Right lobe of liver (tissue), 6 donors: ENCODE measurements at regions not wholly inside any gene's neighbourhood (a gene's known extent, or its start where the extent isn't known, plus 50 kb on each side); places are given as distances from the start of the nearest gene placed in this dataset.
"Not testable (repeated sequence)": the region's sequence is repeated elsewhere in the genome, so short reads cannot be mapped to it uniquely, and the experiment has no call there.

Experiments
- ATAC-seq, 4 donors: fragments of 200-7000 bp; cut with Tn5 transposase; one replicate each; pipeline ENCODE4 v1.9.1; 2020; ENCODE audit warnings: mild to moderate bottlenecking in 4 of 4, moderate library complexity in 4 of 4
- DNase-seq, 3 donors: peaks; one replicate each; pipeline ENCODE4 v3.0.0-alpha.2; 2020
- H3K27ac ChIP-seq, 3 donors: fragments of 200-600 bp; one replicate each; pipeline ENCODE4 v1.8.0; 2022
- H3K27me3 ChIP-seq, 2 donors: fragments of 200-600 bp; one replicate each; pipeline ENCODE4 v1.8.0; 2022
- H3K36me3 ChIP-seq, 4 donors: fragments of 200-600 bp; sonication (generic) in 1 of 4; one replicate each; pipeline versions ENCODE4 v1.5.1 to v1.8.0; 2017 to 2022; ENCODE audit warnings: control low read depth in 1 of 4
- H3K4me1 ChIP-seq, 4 donors: fragments of 200-600 bp; sonication (generic) in 1 of 4; one replicate each; pipeline versions ENCODE4 v1.5.1 to v1.8.0; 2017 to 2022; ENCODE audit warnings: control low read depth in 1 of 4
- H3K4me3 ChIP-seq, 3 donors: fragments of 200-600 bp; one replicate each; pipeline ENCODE4 v1.8.0; 2022
- H3K9me3 ChIP-seq, 4 donors: fragments of 200-600 bp; sonication (generic) in 1 of 4; one replicate each; pipeline versions ENCODE4 v1.5.1 to v1.8.0; 2017 to 2022; ENCODE audit warnings: control low read depth in 1 of 4
- CTCF ChIP-seq, 4 donors: fragments of 200-600 bp in 3 of 4; fragments of 450-650 bp in 1 of 4; IDR thresholded peaks; one replicate each; pipeline versions ENCODE4 v1.5.1 to v1.8.0; 2016 to 2022; ENCODE audit warnings: antibody characterized with exemption in 4 of 4, mild to moderate bottlenecking in 2 of 4
- POLR2A ChIP-seq: fragments of 450-650 bp; IDR thresholded peaks from one replicate; pipeline ENCODE4 v1.6.1; 2017; ENCODE audit warnings: antibody characterized with exemption, mild to moderate bottlenecking
- WGBS: methylation state at CpG from one replicate; pipeline ENCODE4 v1.1.6; 2018; ENCODE audit warnings: low coverage, low lambda C conversion rate; ENCODE audit not compliant: insufficient coverage; ENCODE audit errors: missing lambda C conversion rate; 5-methylcytosine and 5-hydroxymethylcytosine counted together
- intact Hi-C, 2 donors: fragments of 100-400 bp; cut with DNase I; formaldehyde crosslinking; loops; one replicate each; pipeline versions ENCODE4 v1.11.2 to v1.14.1; 2022
- donor health status: DM: no; HTN: yes; CAD: no.
- donor health status: DM: no; HTN: no; CAD: no.
- donor health status: DM: no; HTN: no; CAD: no.
- donor health status: DM: no; HTN: yes; CAD: no.
- donor health status: DM: no; HTN: yes; CAD: no.

- Histone ChIP-seq H3K36me3 (no peaks in the 10 kb centered on the region), H3K4me1 (no peaks in the 10 kb centered on the region), H3K4me3 (no peak overlapping the region), H3K27ac (no peak overlapping the region), H3K27me3 (no peaks in the 10 kb centered on the region), H3K9me3 (no peaks in the 10 kb centered on the region)
- intact Hi-C loops, result no loop called here
- no peak for DNase-seq
- TF ChIP-seq POLR2A, result no peak
- TF ChIP-seq CTCF (IDR thresholded peaks at IDR 0.05), result no peak
- no peak for ATAC-seq
- 77% methylated on average over 4 of the region's 4 CpGs for WGBS
Measured at GRCh38 chr10:21114683-21115082, 217.6 kb upstream of the NEBL start.

- no peaks in the 10 kb centered on the region for H3K27me3 ChIP-seq
- H3K9me3 ChIP-seq, result no peaks in the 10 kb centered on the region
- H3K36me3 ChIP-seq, result no peaks in the 10 kb centered on the region
- no peak overlapping the region for H3K4me3 ChIP-seq
- no peak for TF ChIP-seq CTCF (IDR thresholded peaks at IDR 0.05)
- no peak for TF ChIP-seq POLR2A
- no peak for DNase-seq
- 63% methylated on average over 2 of the region's 2 CpGs for WGBS
- no peaks in the 10 kb centered on the region for H3K4me1 ChIP-seq
- intact Hi-C loops, result no loop called here
- ATAC-seq, result no peak
- no peak overlapping the region for H3K27ac ChIP-seq
Measured at GRCh38 chr10:21110358-21110757, 213.2 kb upstream of the NEBL start.

- H3K9me3 ChIP-seq, H3K27me3 ChIP-seq, DNase-seq, H3K36me3 ChIP-seq, ATAC-seq, H3K4me3 ChIP-seq, intact Hi-C loops, H3K4me1 ChIP-seq, H3K27ac ChIP-seq: not testable (repeated sequence)
- WGBS, result 73% methylated on average over 4 of the region's 4 CpGs
Measured at GRCh38 chr10:21106931-21107330, 209.8 kb upstream of the NEBL start.

GRCh38 chr10:21105331-21105730 lies 208.2 kb upstream of the NEBL start:
- DNase-seq, result not testable (repeated sequence)

GRCh38 chr10:21100871-21101514 lies 203.9 kb upstream of the NEBL start:
- DNase-seq (no peak), ATAC-seq (no peak)
- H3K36me3 ChIP-seq, result no peaks in the 10 kb centered on the region
- no peak overlapping the region for H3K27ac ChIP-seq
- intact Hi-C loops, result no loop called here
- no peaks in the 10 kb centered on the region for H3K4me1 ChIP-seq
- 42% methylated on average over 6 of the region's 7 CpGs for WGBS
- no peaks in the 10 kb centered on the region for H3K27me3 ChIP-seq
- no peak overlapping the region for H3K4me3 ChIP-seq
- no peaks in the 10 kb centered on the region for H3K9me3 ChIP-seq
- TF ChIP-seq CTCF (IDR thresholded peaks at IDR 0.05) (no peak), POLR2A (no peak)

More at GRCh38 chr10:21105331-21105730, 208.2 kb upstream of the NEBL start:
- H3K27me3 ChIP-seq, ATAC-seq, H3K4me3 ChIP-seq, H3K27ac ChIP-seq, H3K9me3 ChIP-seq, intact Hi-C loops, H3K36me3 ChIP-seq, H3K4me1 ChIP-seq: not testable (repeated sequence)
- 67% methylated on average over 3 of the region's 3 CpGs for WGBS

- Histone ChIP-seq H3K4me3 (no peak overlapping the region), H3K27me3 (no peaks in the 10 kb centered on the region), H3K9me3 (no peaks in the 10 kb centered on the region), H3K4me1 (no peaks in the 10 kb centered on the region), H3K36me3 (no peaks in the 10 kb centered on the region), H3K27ac (no peak overlapping the region)
- ATAC-seq (no peak), DNase-seq (no peak)
- 71% methylated on average over 9 of the region's 12 CpGs for WGBS
- intact Hi-C loops, result no loop called here
- TF ChIP-seq POLR2A, result no peak
- TF ChIP-seq CTCF (IDR thresholded peaks at IDR 0.05), result no peak
Measured at GRCh38 chr10:21100190-21100589, 203.1 kb upstream of the NEBL start.
